GM19463 (cell line): ENCODE measurements at regions not wholly inside any gene's neighbourhood (a gene's known extent, or its start where the extent isn't known, plus 50 kb on each side); places are given as distances from the start of the nearest gene placed in this dataset.

Source experiments
- ATAC-seq: cut with Tn5 transposase; IDR thresholded peaks from one replicate; pipeline ENCODE4 v1.9.1; 2021; ENCODE audit warnings: mild to moderate bottlenecking, moderate library complexity; ENCODE audit not compliant: unreplicated experiment

GRCh38 chr2:6641956-6642355 is 223.8 kb downstream of the CMPK2 start:
- ATAC-seq, result no peak

- no peak for ATAC-seq
Measured at GRCh38 chr2:6644261-6644660, 221.4 kb downstream of the CMPK2 start.

GRCh38 chr2:6645004-6645403 is 220.7 kb downstream of the CMPK2 start:
- no peak for ATAC-seq

GRCh38 chr2:6645672-6646071 is 220.0 kb downstream of the CMPK2 start:
- no peak for ATAC-seq

- ATAC-seq, result no peak
Measured at GRCh38 chr2:6647046-6647445, 218.7 kb downstream of the CMPK2 start.

- no peak for ATAC-seq
Measured at GRCh38 chr2:6648596-6649247, 217.0 kb downstream of the CMPK2 start.

GRCh38 chr2:6650311-6650710 is 215.4 kb downstream of the CMPK2 start:
- no peak for ATAC-seq

- ATAC-seq, result no peak
Measured at GRCh38 chr2:6652251-6652650, 213.5 kb downstream of the CMPK2 start.

- ATAC-seq, result no peak
Measured at GRCh38 chr2:6653281-6653750, 212.4 kb downstream of the CMPK2 start.

GRCh38 chr2:6654279-6654678 is 211.4 kb downstream of the CMPK2 start:
- no peak for ATAC-seq

GRCh38 chr2:6656633-6657032 is 209.1 kb downstream of the CMPK2 start:
- no peak for ATAC-seq

GRCh38 chr2:6657136-6657535 is 208.6 kb downstream of the CMPK2 start:
- ATAC-seq, result no peak

GRCh38 chr2:6657855-6658254 is 207.9 kb downstream of the CMPK2 start:
- peak; percentile 87 for ATAC-seq

- no peak for ATAC-seq
Measured at GRCh38 chr2:6664332-6665061, 201.2 kb downstream of the CMPK2 start.

GRCh38 chr2:6665093-6666045 is 200.3 kb downstream of the CMPK2 start:
- no peak for ATAC-seq

- no peak for ATAC-seq
Measured at GRCh38 chr2:6667326-6667725, 198.4 kb downstream of the CMPK2 start.

GRCh38 chr2:6671913-6672312 is 193.8 kb downstream of the CMPK2 start:
- no peak for ATAC-seq

GRCh38 chr2:6674381-6674780 is 191.3 kb downstream of the CMPK2 start:
- ATAC-seq, result no peak

- ATAC-seq, result no peak
Measured at GRCh38 chr2:6675791-6676190, 189.9 kb downstream of the CMPK2 start.

GRCh38 chr2:6676241-6676640 is 189.5 kb downstream of the CMPK2 start:
- ATAC-seq, result no peak

GRCh38 chr2:6676776-6677175 is 188.9 kb downstream of the CMPK2 start:
- no peak for ATAC-seq
